ENCODE measurements at regions not wholly inside any gene's neighbourhood (a gene's known extent, or its start where the extent isn't known, plus 50 kb on each side); places are given as distances from the start of the nearest gene placed in this dataset.

DNA sequence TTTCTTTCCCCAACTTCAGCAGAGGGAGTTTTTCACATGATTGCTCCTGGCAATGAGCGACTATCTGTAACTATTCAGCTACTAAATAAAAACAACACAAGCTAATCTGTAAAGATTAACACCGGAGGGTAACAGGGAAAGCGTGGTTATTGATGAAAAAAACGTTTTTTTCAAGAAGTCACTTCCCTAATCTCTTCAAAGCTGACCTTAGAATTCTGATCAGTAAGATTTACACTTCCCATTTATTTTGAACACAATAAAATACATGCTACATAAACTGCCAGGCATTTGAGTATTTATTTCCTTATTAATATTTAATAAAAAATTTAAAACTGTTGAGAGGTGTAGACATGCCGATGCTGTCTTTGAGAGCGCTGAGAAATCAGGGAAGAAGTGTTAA is 207.4 kb upstream of the HDAC4 start:
- in situ Hi-C loops (cut with HindIII; ENCODE audit: low pct_unique_long_range_greater_than_20kb, low sequenced_read_pairs): no loop called here
- no peak for TF ChIP-seq JUND (IDR thresholded peaks at IDR 0.05; ENCODE audit: low read depth)
- DNase-seq (ENCODE audit: low read depth in 1 of 2, low spot score in 1 of 2): no peak

DNA sequence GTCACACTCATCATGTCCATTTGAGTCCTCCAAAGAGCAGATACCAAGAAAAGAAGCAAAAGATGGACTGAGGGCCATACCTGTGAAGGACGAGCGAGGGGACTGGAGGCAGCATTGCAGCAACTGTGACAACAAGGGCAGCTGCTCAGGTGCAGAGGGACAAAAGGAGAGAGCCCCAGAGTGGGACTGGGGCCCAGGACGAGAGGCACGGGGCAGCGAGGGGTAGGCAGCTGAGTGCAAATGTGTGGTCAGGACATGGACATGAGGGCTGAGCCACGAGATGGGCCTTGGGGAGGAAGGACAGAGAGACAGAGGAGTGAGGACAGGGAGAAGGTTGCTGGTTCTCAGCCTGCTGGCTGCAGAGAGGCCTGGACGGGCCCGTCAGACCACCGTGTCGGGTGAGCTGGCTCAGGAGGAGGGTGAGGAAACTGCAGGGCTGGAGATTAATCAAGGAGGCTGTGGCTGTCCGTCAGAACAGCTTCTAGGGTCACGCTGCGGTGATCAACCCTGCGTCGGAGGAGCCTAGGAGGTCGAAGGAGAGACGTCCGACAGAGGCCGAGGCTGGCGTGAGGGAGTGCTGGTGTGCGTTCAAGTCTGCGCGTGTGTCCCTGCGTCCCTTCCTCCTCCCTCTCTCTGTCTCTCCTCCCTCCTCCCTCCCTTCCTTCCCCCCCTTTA is 206.8 kb upstream of the HDAC4 start:
- in situ Hi-C loops (cut with HindIII; ENCODE audit: low pct_unique_long_range_greater_than_20kb, low sequenced_read_pairs): no loop called here
- DNase-seq (ENCODE audit: low read depth in 1 of 2, low spot score in 1 of 2): no peak
- TF ChIP-seq JUND (IDR thresholded peaks at IDR 0.05; ENCODE audit: low read depth): no peak

DNA sequence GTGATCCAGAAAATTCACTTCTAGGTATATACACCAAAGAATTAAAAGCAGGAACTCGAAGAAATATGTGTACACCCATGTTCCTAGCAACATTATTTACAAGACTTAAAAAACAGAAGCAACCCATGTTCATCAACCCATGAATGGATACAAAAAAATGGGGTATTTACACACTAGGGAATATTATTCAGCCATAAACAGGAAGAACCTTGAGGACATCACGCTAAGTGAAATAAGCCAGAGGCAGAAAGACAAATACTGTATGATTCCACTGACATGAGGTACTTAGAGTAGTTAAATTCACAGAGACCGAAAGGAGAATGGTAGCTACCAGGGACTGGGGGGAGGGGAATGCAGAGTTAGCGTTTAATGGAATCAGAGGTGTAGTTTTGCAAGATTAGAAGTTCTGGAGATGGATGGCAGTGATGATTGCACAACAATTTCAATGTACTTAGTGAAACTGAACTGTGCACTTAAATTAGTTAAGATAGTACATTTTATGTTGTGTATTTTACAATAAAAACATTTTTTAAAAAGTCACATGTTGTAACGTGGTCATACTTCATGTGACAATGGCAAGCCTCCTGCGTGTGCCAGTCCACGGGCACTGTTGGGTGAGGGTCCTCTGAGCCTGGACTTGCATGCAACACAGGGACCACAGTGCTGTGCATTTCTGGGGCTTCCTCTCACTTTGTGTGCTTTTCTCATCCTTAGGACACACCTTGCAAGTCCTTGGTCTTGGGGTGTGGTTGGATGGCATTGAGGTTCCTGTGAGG is 206.1 kb upstream of the HDAC4 start:
- no peak for TF ChIP-seq JUND (IDR thresholded peaks at IDR 0.05; ENCODE audit: low read depth)
- in situ Hi-C loops (cut with HindIII; ENCODE audit: low pct_unique_long_range_greater_than_20kb, low sequenced_read_pairs): no loop called here
- no peak for DNase-seq (ENCODE audit: low read depth in 1 of 2, low spot score in 1 of 2)

DNA sequence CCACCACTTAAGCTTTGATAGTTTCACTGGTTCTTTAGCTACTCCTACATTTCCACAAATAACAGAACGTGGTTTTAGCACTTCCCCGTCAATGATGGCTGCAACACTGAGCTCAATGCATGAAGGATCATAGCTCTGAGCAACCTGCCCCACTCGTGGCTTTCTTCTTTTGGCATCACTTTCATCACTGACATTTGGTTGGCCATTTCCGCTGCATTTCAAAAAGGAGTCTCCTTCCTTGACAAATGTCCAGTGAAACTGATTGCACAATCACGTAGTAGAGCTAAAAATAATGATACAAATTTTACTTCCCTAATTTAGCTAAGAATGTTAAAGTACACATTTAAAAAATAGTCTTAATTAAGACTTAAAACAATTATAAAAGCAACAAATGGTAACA is 205.2 kb upstream of the HDAC4 start:
- in situ Hi-C loops (cut with HindIII; ENCODE audit: low pct_unique_long_range_greater_than_20kb, low sequenced_read_pairs): no loop called here
- TF ChIP-seq JUND (IDR thresholded peaks at IDR 0.05; ENCODE audit: low read depth): no peak
- no peak for DNase-seq (ENCODE audit: low read depth in 1 of 2, low spot score in 1 of 2)

DNA sequence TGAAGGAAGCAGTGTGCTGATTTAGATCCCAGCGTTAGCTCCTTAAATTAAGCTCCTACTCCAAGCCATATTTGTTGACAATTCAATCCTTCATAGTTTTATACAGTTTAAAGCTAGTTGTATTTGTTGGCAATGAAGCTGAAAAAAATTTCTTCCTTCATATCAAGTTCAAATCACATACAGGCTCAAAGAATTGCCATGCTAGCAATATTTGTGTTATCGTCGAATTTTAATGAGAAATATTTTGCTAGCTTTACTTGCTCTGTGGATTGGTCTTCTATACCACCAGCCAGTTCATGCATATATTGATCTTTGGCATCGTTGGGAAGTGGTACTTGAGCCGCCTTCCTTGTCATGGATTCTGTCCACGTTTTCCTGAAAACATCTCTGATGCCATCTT is 204.6 kb upstream of the HDAC4 start:
- in situ Hi-C loops (cut with HindIII; ENCODE audit: low pct_unique_long_range_greater_than_20kb, low sequenced_read_pairs): no loop called here
- no peak for TF ChIP-seq JUND (IDR thresholded peaks at IDR 0.05; ENCODE audit: low read depth)
- no peak for DNase-seq (ENCODE audit: low read depth in 1 of 2, low spot score in 1 of 2)

DNA sequence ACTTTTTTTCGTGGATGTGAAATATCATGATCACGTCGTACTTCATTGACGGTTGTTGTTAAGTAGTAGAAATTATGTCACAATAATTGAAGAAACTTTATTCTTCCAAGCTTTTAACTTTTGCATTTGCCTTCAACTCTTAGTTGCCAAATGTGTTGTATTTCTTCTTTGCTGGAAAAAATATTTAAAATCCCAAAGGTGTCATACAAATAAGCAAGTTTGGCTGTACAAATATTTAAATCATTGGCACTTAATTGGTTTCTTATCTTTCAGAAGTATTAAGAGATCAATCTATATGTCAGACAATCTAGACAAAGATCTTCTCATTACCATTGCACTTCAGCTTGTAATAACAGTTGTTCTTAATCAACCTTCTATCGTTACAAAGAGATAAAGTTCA is 204.0 kb upstream of the HDAC4 start:
- DNase-seq (ENCODE audit: low read depth in 1 of 2, low spot score in 1 of 2): no peak
- no peak for TF ChIP-seq JUND (IDR thresholded peaks at IDR 0.05; ENCODE audit: low read depth)
- in situ Hi-C loops (cut with HindIII; ENCODE audit: low pct_unique_long_range_greater_than_20kb, low sequenced_read_pairs): no loop called here

DNA sequence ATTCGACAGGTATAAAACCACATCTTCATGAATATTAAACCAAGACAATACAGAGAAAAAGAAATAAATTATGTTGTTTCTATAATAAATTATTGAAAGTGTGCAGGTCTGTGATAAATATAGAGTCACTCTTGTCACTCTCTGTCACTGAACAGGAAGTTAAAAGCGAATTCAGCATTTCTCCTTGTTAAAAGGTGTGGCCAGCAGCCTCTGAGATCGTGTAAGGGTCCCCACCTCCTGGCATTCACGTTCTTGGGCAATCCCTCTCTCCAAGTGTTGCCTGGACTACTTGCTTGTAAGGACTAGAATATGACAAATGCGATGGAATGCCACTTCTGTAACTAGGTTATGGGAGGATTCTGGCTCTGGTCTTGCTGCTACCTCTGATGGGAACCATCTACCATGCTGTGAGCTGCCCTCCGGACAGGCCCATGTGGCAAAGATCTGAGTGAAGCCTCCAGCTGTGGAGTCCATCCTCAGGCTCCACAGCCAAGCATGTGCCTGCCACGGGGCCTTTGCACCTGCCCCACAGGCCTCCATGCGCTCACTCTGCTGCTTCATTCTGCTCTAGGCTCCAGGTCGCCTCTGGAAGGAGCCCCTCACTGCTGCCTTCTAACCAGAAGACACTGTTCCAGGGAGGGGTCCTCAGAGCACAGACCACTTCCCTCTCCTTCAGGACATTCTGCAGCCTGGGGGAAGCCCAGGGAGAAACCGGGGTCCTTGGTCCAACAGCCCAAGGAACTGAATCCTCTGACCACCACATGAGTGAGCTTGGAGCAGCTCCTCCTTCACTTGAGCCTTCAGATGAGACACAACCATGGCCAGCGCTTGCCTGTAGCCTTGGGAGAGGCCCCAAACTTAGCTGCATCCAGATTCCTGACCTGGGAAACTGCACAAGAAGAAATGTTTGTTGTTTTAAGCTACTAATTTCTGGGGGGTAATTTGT is 202.9 kb upstream of the HDAC4 start:
- no peak for TF ChIP-seq JUND (IDR thresholded peaks at IDR 0.05; ENCODE audit: low read depth)
- no peak for DNase-seq (ENCODE audit: low read depth in 1 of 2, low spot score in 1 of 2)
- in situ Hi-C loops (cut with HindIII; ENCODE audit: low pct_unique_long_range_greater_than_20kb, low sequenced_read_pairs): no loop called here

DNA sequence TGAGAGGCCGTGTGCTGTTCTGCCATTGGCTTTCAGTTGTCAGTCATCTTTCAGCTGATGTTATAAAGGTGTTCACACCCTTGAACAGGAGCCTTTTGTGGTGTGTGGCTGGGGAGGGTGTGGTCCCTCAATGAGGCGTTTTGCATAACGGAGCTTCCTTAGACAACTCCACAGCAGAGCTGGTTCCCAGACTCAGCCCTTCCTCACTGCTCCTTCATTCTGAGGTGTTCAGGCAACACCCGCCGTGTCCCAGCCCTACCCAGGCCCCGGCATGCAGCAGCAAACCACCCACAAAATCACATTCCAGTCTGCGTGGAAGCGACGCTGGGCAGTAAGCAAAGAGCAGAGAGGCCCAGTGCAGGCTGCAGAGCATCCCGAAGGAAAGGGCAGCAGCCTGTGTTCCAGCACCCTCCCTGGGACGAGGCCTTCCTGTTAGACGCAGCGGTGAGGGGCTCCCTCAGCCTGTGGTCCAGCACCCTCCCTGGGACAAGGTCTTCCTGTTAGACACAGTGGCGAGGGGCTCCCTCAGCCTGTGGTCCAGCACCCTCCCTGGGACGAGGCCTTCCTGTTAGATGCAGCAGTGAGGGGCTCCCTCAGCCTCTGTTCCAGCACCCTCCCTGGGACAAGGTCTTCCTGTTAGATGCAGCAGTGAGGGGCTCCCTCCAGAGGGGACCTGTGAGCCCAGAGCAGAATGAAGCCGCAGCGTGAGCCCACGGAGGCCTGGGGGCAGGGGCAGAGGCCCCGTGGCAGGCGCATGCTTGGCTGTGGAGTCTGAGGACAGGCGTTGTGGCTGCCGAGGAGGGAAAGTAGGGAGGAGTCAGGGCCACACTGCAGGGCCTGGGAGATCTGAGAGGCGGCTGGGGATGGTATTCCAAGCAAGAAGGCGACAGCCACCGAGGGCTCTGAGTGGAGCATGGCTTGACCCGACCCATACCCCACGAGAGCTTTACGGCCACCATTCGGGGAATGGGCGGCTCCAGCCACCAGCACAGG is 201.8 kb upstream of the HDAC4 start:
- no peak for TF ChIP-seq JUND (IDR thresholded peaks at IDR 0.05; ENCODE audit: low read depth)

DNA sequence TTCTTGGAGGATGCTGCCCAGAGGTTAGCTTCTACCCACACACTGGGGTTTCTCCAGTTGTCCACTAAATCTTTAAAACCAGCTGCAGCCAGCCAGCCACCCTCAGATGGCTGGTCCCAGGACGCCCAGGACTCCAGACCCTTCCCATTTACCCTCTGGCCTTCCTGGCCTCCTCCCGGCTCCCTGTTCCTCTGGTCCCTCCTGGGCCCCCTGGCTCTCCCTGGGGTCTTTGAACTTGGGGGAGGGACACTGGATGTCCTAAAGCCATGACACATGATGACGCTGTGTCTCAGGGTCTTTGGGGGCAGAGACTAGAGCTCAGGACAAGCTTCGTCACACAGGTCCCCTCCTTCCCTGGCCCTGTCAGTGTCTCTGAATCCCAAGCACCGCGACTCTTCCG is 201.1 kb upstream of the HDAC4 start:
- TF ChIP-seq JUND (IDR thresholded peaks at IDR 0.05; ENCODE audit: low read depth): no peak
- in situ Hi-C loops (cut with HindIII; ENCODE audit: low pct_unique_long_range_greater_than_20kb, low sequenced_read_pairs): no loop called here
- no peak for DNase-seq (ENCODE audit: low read depth in 1 of 2, low spot score in 1 of 2)

More for the DNA sequence above, 201.8 kb upstream of the HDAC4 start:
- no peak for DNase-seq (ENCODE audit: low read depth in 1 of 2, low spot score in 1 of 2)
- in situ Hi-C loops (cut with HindIII; ENCODE audit: low pct_unique_long_range_greater_than_20kb, low sequenced_read_pairs): no loop called here

DNA sequence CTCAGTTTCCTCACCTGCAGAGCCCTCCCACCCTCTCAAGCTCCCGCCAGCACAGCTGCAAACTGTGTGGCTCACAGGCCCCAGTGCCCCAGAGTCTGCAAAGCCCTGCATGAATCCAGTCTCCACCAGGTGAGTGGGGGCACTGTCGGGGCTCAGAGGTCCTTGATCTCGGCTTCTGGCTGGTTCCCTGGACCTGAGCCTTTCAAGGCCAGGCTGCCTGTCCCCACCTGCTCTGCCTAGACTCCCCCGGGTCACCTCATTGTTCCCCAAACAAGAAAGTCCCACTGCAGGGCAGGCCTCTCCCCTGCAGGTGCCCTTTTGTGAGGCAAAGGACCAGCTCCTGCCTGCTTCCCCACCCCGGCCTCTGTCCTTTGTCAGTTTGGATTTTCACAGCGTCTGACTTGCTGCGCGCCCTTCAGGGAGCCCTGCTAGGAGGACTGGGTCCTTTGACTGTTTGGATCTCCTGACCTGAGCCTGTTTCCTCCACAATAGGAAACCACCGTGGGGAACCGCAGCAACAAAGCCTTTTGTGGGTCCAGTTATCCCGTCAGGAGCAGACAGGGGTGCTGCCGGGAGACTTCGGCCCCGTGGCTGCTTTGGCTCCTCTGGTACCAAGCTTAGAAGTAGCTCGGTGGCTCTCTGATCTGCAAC is 200.5 kb upstream of the HDAC4 start:
- in situ Hi-C loops (cut with HindIII; ENCODE audit: low pct_unique_long_range_greater_than_20kb, low sequenced_read_pairs): no loop called here
- no peak for TF ChIP-seq JUND (IDR thresholded peaks at IDR 0.05; ENCODE audit: low read depth)
- no peak for DNase-seq (ENCODE audit: low read depth in 1 of 2, low spot score in 1 of 2)

DNA sequence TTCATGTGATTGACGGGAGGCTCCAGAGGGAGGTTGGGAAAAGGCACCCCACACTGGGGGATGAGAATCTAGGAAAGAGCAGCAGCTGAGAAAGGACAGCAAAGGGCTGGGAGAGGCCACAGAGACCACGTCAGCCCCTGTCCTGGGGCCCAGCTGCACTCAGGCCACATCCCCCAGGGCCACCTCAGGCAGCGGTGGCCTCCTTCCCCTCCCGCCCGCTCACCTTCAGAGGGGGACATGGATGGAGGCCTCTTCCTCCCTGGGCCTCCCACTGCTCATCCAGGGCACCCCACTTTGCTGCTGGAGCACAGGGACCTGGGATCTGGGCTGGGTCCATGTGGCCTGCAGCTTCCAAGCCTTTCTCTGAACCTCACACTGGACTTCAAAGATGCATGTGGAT is 199.8 kb upstream of the HDAC4 start:
- no peak for DNase-seq (ENCODE audit: low read depth in 1 of 2, low spot score in 1 of 2)
- in situ Hi-C loops (cut with HindIII; ENCODE audit: low pct_unique_long_range_greater_than_20kb, low sequenced_read_pairs): no loop called here
- TF ChIP-seq JUND (IDR thresholded peaks at IDR 0.05; ENCODE audit: low read depth): no peak
